HG03135 (cell line): ENCODE measurements at regions not wholly inside any gene's neighbourhood (a gene's known extent, or its start where the extent isn't known, plus 50 kb on each side); places are given as distances from the start of the nearest gene placed in this dataset.

ENCODE experiments used
- ATAC-seq: cut with Tn5 transposase; IDR thresholded peaks from one replicate; pipeline ENCODE4 v1.9.1; 2021; ENCODE audit warnings: mild to moderate bottlenecking, moderate library complexity; ENCODE audit not compliant: unreplicated experiment

- no peak for ATAC-seq
Measured at GRCh38 chr15:31545257-31545656, 218.6 kb downstream of the KLF13 start.

- ATAC-seq = no peak
Measured at GRCh38 chr15:31550211-31550977, 223.8 kb downstream of the KLF13 start.

- ATAC-seq = no peak
Measured at GRCh38 chr15:31551323-31551722, 224.7 kb downstream of the KLF13 start.

- ATAC-seq = no peak
Measured at GRCh38 chr15:31552482-31553099, 226.0 kb downstream of the KLF13 start.

GRCh38 chr15:31554261-31554660 is 227.6 kb downstream of the KLF13 start:
- no peak for ATAC-seq

- ATAC-seq = no peak
Measured at GRCh38 chr15:31555022-31555421, 228.4 kb downstream of the KLF13 start.

GRCh38 chr15:31556494-31557150 is 230.0 kb downstream of the KLF13 start:
- no peak for ATAC-seq

- no peak for ATAC-seq
Measured at GRCh38 chr15:31557899-31558298, 231.3 kb downstream of the KLF13 start.

GRCh38 chr15:31558840-31559239 is 232.2 kb downstream of the KLF13 start:
- no peak for ATAC-seq

GRCh38 chr15:31559786-31560185 is 233.2 kb downstream of the KLF13 start:
- ATAC-seq = no peak

GRCh38 chr15:31560643-31561042 is 234.0 kb downstream of the KLF13 start:
- ATAC-seq = no peak

- ATAC-seq = no peak
Measured at GRCh38 chr15:31561156-31561555, 234.5 kb downstream of the KLF13 start.

GRCh38 chr15:31563001-31563400 is 236.4 kb downstream of the KLF13 start:
- ATAC-seq = no peak

- ATAC-seq = no peak
Measured at GRCh38 chr15:31563421-31563820, 236.8 kb downstream of the KLF13 start.

- ATAC-seq = no peak
Measured at GRCh38 chr15:31567861-31568260, 241.2 kb downstream of the KLF13 start.

- ATAC-seq = no peak
Measured at GRCh38 chr15:31569836-31570235, 243.2 kb downstream of the KLF13 start.

- ATAC-seq = no peak
Measured at GRCh38 chr15:31570591-31570990, 244.0 kb downstream of the KLF13 start.

GRCh38 chr15:31571676-31572075 is 245.0 kb downstream of the KLF13 start:
- ATAC-seq = no peak

GRCh38 chr15:31573759-31574158 is 247.1 kb downstream of the KLF13 start:
- no peak for ATAC-seq

- no peak for ATAC-seq
Measured at GRCh38 chr15:31574766-31575165, 248.1 kb downstream of the KLF13 start.

- ATAC-seq = no peak
Measured at GRCh38 chr15:31577108-31577507, 250.5 kb downstream of the KLF13 start.

GRCh38 chr15:31579282-31579681 is 252.6 kb downstream of the KLF13 start:
- no peak for ATAC-seq
